ENCODE measurements at regions not wholly inside any gene's neighbourhood (a gene's known extent, or its start where the extent isn't known, plus 50 kb on each side); places are given as distances from the start of the nearest gene placed in this dataset.

DNA sequence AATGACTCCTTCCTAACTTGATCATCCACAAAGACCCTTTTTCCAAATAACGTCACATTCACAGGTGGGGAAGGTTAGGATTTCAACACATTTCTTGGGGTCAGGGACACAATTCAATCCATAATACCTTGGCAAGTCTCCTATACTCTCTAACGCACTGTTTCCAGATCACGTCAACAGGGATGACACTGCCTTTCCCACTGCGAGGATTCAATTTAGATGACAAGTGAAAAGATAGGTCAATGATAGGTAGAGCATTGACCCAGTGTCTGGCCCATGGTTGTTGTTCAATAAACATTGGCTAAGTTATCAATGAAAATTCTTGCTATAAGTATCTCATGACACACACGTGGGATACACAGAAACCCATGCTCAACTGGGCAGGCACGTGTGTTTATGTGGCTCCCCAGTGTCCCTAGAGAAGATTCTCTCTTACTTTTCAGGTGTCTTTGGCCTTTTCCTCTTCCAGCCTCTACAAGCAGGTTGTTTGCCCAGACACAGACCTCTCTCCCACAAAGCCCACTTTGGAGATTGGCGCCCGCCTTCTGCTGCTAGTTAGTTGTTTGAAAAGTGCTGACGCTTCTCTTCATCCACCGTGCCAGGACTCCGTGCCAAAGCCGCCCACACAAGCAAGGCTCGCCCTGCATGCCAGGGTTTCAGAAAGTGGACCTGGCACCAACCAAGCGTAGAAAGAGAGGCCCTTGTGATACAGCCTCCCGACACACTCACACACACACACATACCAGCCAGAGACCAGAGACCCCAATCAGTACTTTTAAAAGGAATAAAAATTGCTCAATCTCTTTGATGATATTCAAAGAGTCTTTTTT lies 594.5 kb downstream of the BNC2 start:
- TF ChIP-seq, protein P1, sequence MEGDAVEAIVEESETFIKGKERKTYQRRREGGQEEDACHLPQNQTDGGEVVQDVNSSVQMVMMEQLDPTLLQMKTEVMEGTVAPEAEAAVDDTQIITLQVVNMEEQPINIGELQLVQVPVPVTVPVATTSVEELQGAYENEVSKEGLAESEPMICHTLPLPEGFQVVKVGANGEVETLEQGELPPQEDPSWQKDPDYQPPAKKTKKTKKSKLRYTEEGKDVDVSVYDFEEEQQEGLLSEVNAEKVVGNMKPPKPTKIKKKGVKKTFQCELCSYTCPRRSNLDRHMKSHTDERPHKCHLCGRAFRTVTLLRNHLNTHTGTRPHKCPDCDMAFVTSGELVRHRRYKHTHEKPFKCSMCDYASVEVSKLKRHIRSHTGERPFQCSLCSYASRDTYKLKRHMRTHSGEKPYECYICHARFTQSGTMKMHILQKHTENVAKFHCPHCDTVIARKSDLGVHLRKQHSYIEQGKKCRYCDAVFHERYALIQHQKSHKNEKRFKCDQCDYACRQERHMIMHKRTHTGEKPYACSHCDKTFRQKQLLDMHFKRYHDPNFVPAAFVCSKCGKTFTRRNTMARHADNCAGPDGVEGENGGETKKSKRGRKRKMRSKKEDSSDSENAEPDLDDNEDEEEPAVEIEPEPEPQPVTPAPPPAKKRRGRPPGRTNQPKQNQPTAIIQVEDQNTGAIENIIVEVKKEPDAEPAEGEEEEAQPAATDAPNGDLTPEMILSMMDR (IDR thresholded peaks at IDR 0.05; ENCODE audit: low read length): no peak
- no peak for TF ChIP-seq EZH2 (IDR thresholded peaks at IDR 0.05; ENCODE audit: borderline replicate concordance, low read length)

Measured in OCI-LY1 (cell line).